ENCODE measurements at regions not wholly inside any gene's neighbourhood (a gene's known extent, or its start where the extent isn't known, plus 50 kb on each side); places are given as distances from the start of the nearest gene placed in this dataset.

GRCh38 chr4:170627418-170627817 is 537.7 kb upstream of the AADAT start:
- Histone ChIP-seq H3K9ac (no peak overlapping the region), H3K36me3 (no peaks in the 10 kb centered on the region), H3K4me1 (no peaks in the 10 kb centered on the region), H3K27ac (no peak overlapping the region), H3K4me2 (no peak overlapping the region), H3K4me3 (no peak overlapping the region), H3K27me3 (no peaks in the 10 kb centered on the region), H4K20me1 (no peaks in the 10 kb centered on the region), H3K9me3 (replicated peaks in 1 of 11) (peaks cover 13 to 31% (median 19%) of the 10 kb centered on the region in 11 experiments; a peak in 21 of 22 replicates)
- no peak for TF ChIP-seq Cebpa-rat (IDR thresholded peaks at IDR 0.05)

DNA sequence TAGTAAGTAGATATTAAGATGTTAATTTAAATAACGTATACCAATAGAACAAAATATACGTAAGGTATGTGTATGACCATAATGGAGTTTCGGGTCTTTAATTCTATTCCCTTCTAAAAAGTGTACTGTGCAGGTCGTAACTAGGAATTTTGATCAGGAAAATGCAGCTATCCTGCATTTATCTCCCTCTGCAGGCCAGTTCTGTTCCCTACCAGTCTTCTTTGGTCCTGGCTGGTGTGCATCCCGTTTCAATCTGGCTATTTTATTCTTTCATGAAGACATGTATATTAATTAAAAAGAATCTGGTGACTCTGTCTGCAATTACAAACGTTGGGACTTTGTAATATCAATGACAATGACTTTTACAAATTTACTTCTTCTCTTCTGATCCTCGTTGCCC is 534.1 kb upstream of the AADAT start:
- Histone ChIP-seq H3K4me2 (no peak overlapping the region), H3K9ac (no peak overlapping the region), H3K27me3 (no peaks in the 10 kb centered on the region), H3K4me3 (no peak overlapping the region), H3K36me3 (no peaks in the 10 kb centered on the region), H4K20me1 (no peaks in the 10 kb centered on the region), H3K4me1 (no peaks in the 10 kb centered on the region), H3K27ac (no peak overlapping the region), H3K9me3 (replicated peaks in 1 of 11) (peaks cover 0 to 1% (median 0%) of the 10 kb centered on the region in 11 experiments; a peak in 1 of 22 replicates)
- TF ChIP-seq Cebpa-rat (IDR thresholded peaks at IDR 0.05), result no peak

GRCh38 chr4:170610434-170610833 is 520.7 kb upstream of the AADAT start:
- H4K20me1 ChIP-seq, result no peaks in the 10 kb centered on the region
- H3K27me3 ChIP-seq, result no peaks in the 10 kb centered on the region
- H3K4me1 ChIP-seq, result no peaks in the 10 kb centered on the region
- H3K4me2 ChIP-seq, result no peak overlapping the region
- H3K4me3 ChIP-seq, result no peak overlapping the region
- no peaks in the 10 kb centered on the region for H3K36me3 ChIP-seq
- peaks cover 0 to 9% (median 4%) of the 10 kb centered on the region in 11 experiments; a peak in 6 of 22 replicates for H3K9me3 ChIP-seq (replicated peaks in 1 of 11)
- no peak for TF ChIP-seq Cebpa-rat (IDR thresholded peaks at IDR 0.05)
- H3K27ac ChIP-seq, result no peak overlapping the region
- H3K9ac ChIP-seq, result no peak overlapping the region

DNA sequence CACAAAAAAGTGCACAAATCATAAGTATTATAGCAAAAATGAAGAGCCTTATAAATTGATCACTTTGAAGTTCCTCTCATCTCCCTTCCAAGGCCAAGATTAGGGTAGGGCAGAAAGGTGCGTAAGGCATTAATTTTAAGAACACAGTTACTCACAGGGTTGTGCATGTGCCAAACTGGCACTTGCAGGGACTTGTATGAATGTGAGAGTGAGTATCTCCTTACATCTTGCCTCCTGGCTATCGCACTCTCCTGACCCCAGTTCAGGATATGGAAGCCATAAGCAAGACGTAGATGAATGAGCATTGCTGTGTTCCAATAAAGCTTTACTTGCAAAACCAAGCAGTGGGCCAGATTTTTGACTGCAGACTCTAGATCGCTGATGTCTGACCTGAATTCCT is 510.1 kb upstream of the AADAT start:
- no peaks in the 10 kb centered on the region for H3K36me3 ChIP-seq
- no peaks in the 10 kb centered on the region for H3K27me3 ChIP-seq
- no peak overlapping the region for H3K27ac ChIP-seq
- no peak overlapping the region for H3K9ac ChIP-seq
- no peaks in the 10 kb centered on the region for H3K4me1 ChIP-seq
- TF ChIP-seq Cebpa-rat (IDR thresholded peaks at IDR 0.05), result no peak
- H3K4me2 ChIP-seq, result no peak overlapping the region
- H3K9me3 ChIP-seq (replicated peaks in 1 of 11), result peaks cover 0 to 13% (median 0%) of the 10 kb centered on the region in 11 experiments; a peak in 2 of 22 replicates
- H4K20me1 ChIP-seq, result no peaks in the 10 kb centered on the region
- H3K4me3 ChIP-seq, result no peak overlapping the region

DNA sequence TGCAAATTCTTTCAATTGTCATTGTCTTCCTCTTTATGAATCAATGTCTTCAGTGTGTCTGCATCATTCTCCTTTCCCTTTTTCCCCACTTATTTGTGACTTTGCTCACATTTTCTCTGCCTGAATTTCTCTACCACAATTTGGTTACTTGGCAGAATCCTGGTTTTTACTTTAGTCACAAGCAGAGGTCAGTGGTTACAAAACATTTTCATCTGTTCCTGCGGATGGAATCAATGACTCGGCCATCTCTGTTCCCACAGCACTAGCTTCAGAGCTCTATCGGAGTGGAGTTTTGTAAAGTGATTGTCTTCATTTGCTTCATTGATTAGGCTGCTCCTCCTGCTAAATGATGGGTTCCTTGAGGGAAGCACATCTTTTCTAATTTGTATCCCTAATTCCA is 501.3 kb upstream of the AADAT start:
- Histone ChIP-seq H4K20me1 (no peaks in the 10 kb centered on the region), H3K27ac (no peak overlapping the region), H3K4me2 (no peak overlapping the region), H3K36me3 (no peaks in the 10 kb centered on the region), H3K9me3 (replicated peaks in 1 of 11) (no peaks in the 10 kb centered on the region), H3K9ac (no peak overlapping the region), H3K4me1 (no peaks in the 10 kb centered on the region), H3K4me3 (no peak overlapping the region), H3K27me3 (no peaks in the 10 kb centered on the region)
- TF ChIP-seq Cebpa-rat (IDR thresholded peaks at IDR 0.05), result no peak

- Histone ChIP-seq H3K4me1 (no peaks in the 10 kb centered on the region), H3K4me3 (no peak overlapping the region), H3K9ac (no peak overlapping the region), H3K9me3 (replicated peaks in 1 of 11) (no peaks in the 10 kb centered on the region), H3K27me3 (no peaks in the 10 kb centered on the region), H3K27ac (no peak overlapping the region), H3K4me2 (no peak overlapping the region), H3K36me3 (no peaks in the 10 kb centered on the region), H4K20me1 (no peaks in the 10 kb centered on the region)
- no peak for TF ChIP-seq Cebpa-rat (IDR thresholded peaks at IDR 0.05)
These were observed 499.9 kb upstream of the AADAT start for GRCh38 chr4:170589597-170590191.

DNA sequence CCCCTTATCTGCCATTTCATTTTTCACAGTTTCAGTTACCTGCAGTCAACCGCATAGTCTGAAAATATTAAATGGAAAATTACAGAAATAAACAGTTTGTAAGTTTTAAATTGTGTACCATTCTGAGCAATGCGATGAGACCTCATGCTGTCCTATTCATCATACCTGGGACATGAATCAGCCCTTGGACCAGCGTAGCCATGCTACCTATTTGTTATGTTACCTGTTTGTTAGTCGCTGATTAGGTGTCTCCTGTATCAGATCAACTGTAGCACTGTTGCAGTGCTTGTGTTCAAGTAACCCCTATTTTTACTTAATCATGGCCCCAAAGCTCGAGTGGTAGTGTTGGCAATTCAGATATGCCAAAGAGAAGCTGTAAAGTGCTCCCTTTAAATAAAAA is 492.2 kb upstream of the AADAT start:
- no peak overlapping the region for H3K9ac ChIP-seq
- no peak overlapping the region for H3K4me3 ChIP-seq
- no peaks in the 10 kb centered on the region for H3K27me3 ChIP-seq
- H3K27ac ChIP-seq, result no peak overlapping the region
- no peaks in the 10 kb centered on the region for H3K36me3 ChIP-seq
- no peaks in the 10 kb centered on the region for H4K20me1 ChIP-seq
- peaks cover 0 to 18% (median 4%) of the 10 kb centered on the region in 11 experiments; a peak in 6 of 22 replicates for H3K9me3 ChIP-seq (replicated peaks in 1 of 11)
- H3K4me1 ChIP-seq, result peaks cover 0 to 18% (median 0%) of the 10 kb centered on the region in 10 experiments; a peak in 4 of 20 replicates
- no peak for TF ChIP-seq Cebpa-rat (IDR thresholded peaks at IDR 0.05)
- no peak overlapping the region for H3K4me2 ChIP-seq

- no peaks in the 10 kb centered on the region for H3K36me3 ChIP-seq
- peaks cover 0 to 18% (median 4%) of the 10 kb centered on the region in 11 experiments; a peak in 6 of 22 replicates for H3K9me3 ChIP-seq (replicated peaks in 1 of 11)
- H3K27me3 ChIP-seq, result no peaks in the 10 kb centered on the region
- no peaks in the 10 kb centered on the region for H4K20me1 ChIP-seq
- no peak overlapping the region for H3K27ac ChIP-seq
- H3K4me2 ChIP-seq, result peak overlapping the region in 1 of 11 experiments; percentile 7; a peak in 1 of 22 replicates
- H3K4me1 ChIP-seq, result peaks cover 0 to 18% (median 0%) of the 10 kb centered on the region in 10 experiments; a peak in 4 of 20 replicates
- no peak overlapping the region for H3K4me3 ChIP-seq
- TF ChIP-seq Cebpa-rat (IDR thresholded peaks at IDR 0.05), result no peak
- no peak overlapping the region for H3K9ac ChIP-seq
These were observed 491.6 kb upstream of the AADAT start for GRCh38 chr4:170581322-170581721.

GRCh38 chr4:170580651-170581050 is 490.9 kb upstream of the AADAT start:
- no peak for TF ChIP-seq Cebpa-rat (IDR thresholded peaks at IDR 0.05)
- H3K4me1 ChIP-seq, result peaks cover 0 to 18% (median 0%) of the 10 kb centered on the region in 10 experiments; a peak in 4 of 20 replicates
- H3K9me3 ChIP-seq (replicated peaks in 1 of 11), result peaks cover 0 to 18% (median 4%) of the 10 kb centered on the region in 11 experiments; a peak in 6 of 22 replicates

More at GRCh38 chr4:170580651-170581050, 490.9 kb upstream of the AADAT start:
- Histone ChIP-seq H3K27me3 (no peaks in the 10 kb centered on the region), H4K20me1 (no peaks in the 10 kb centered on the region), H3K36me3 (no peaks in the 10 kb centered on the region), H3K9ac (no peak overlapping the region), H3K4me2 (peak overlapping the region in 1 of 11 experiments; percentile 20; a peak in 1 of 22 replicates), H3K27ac (no peak overlapping the region), H3K4me3 (no peak overlapping the region)

Data from BLaER1 treated with 17β-estradiol and CSF1 and Interleukin-3, amounts not matched to agents 10 nM and 100 nM (cell line).